ENCODE measurements at regions not wholly inside any gene's neighbourhood (a gene's known extent, or its start where the extent isn't known, plus 50 kb on each side); places are given as distances from the start of the nearest gene placed in this dataset.
"Not testable (repeated sequence)": the region's sequence is repeated elsewhere in the genome, so short reads cannot be mapped to it uniquely, and the experiment has no call there.

DNA sequence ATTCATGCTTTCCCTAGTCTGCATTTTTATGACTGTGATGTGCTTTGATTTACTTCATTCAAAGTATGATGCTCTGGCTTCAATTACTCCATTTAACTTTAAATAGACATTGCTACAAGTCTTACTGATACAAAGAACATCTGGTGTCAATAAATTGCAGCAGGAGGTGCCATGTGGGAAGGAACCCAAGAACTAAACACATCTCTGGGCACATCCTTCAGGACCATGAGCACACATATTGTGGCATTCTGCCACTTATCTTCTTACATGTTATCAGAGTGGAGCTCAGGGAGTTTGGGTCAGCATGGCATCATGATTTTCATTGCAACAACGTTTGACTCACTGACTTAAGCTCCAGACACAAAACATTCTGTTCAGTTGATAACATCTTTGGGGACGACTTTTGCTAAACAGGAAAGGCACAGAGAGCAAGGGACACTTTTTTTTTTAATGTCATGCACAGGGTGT is 227.0 kb downstream of the DKK1 start:
- DNase-seq (ENCODE audit: low read depth): no peak

GRCh38 chr10:52542906-52543305 is 228.8 kb downstream of the DKK1 start:
- DNase-seq (ENCODE audit: low read depth): no peak

- no peak for DNase-seq (ENCODE audit: low read depth)
These were observed 221.5 kb downstream of the MBL2 start for GRCh38 chr10:52551046-52551445.

DNA sequence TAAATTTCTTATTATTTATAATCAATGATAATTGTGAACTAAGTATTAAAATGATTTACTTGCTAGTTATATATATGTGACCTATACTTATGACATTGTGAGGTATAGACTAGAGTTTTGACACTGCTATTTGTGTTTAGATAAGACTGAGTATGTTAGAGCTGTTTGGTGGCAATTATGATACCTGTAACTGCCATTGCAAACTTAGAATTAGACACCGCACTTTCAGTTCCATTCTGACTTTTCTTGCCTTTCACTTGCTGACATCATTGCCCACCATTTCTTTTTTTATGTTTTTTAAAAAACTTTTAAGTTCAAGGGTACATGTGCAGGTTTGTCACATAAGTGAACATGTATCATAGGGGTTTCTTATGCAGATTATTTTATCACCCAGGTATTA is 214.5 kb downstream of the MBL2 start:
- no peak for DNase-seq (ENCODE audit: low read depth)

DNA sequence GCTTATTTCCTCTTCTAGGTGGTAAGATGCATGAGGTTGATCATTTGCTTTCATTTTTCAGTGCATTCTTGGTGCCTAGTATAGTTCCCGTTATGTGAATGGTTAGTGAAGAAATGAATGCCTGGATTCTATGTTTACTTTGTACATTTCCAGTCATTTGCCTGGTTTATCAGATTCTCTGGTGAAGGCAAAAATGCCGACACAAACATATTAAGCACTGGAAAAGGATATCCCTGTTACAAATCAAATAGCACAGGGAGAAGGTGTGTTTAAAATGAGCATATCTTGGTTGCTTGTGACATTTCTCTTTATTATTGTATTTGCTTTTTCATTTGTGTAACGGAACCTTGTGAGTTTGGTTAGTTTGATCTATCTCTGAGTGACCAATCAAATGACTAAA is 211.3 kb downstream of the MBL2 start:
- DNase-seq (ENCODE audit: low read depth): no peak

DNA sequence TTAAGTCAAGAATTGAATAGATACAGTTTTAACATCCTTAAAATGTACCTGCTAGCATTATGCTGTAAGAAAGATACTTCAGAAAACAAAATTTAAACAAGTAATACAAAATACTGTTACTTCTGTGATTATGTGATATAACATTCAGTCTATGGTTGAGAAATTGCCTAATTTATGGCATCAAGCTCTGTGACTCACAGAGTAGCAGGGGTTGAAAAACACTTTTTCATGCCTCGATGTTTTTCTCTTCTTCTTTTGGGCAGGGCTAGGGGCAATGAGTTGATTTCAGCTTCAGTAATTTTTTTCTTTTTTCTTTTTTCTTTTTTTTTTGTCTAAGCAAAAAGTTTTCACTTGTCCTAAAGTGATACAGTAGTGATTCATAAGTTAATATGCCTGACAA is 209.2 kb downstream of the MBL2 start:
- no peak for DNase-seq (ENCODE audit: low read depth)

GRCh38 chr10:52566471-52567246 is 205.9 kb downstream of the MBL2 start:
- DNase-seq (ENCODE audit: low read depth): no peak

GRCh38 chr10:52567247-52567580 is 205.4 kb downstream of the MBL2 start:
- DNase-seq (ENCODE audit: low read depth): no peak

DNA sequence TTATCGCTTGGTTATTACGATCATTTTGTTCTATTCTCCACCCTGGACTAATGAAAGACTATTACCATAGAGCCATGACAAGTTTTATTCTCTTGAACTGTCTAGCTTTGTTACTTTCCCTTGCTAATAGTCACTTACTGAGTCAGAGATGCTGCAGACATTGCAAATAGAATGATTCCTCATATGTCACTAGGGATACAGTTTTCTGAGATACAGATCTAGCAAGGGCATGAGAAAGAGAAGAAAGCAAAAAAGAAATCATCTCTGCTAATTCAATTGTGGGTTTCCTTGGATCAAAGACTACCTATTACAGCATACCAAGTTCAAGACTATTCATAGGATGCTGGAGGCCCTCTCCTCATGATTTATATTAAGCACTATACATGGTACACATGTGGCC is 204.3 kb downstream of the MBL2 start:
- no peak for DNase-seq (ENCODE audit: low read depth)

- no peak for DNase-seq (ENCODE audit: low read depth)
These were observed 202.1 kb downstream of the MBL2 start for GRCh38 chr10:52570490-52570889.

- no peak for DNase-seq (ENCODE audit: low read depth)
These were observed 201.6 kb downstream of the MBL2 start for GRCh38 chr10:52571018-52571417.

DNA sequence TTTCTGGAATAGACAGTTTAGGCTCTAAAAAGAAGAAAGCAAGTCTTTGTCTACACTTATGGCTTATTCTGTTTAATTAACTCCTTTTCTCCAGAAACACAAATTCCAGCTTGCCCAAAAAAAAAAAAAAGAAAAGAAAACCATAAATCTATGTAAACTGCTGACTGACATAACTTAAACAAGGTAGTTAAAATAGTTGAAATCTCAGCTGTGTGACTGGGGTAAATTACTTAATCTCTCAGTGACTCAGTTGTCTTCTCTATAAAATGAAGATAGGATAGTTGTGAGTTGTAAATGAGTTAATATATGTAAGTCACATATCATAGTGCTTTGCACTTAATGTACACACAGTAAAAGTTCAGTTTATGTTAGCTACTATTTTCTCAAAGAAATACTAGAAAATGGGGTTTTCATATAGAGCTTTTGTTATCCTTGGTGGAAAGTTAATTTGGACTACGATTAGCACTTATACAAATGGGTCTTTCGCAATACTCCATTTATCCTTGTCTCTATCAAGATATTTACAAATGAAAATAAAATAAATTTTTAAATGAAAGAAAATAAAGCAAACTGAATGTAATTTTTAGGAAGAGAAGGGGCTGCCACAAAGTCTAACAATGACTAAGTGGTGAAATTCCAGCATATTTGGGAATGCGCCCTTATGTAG is 200.9 kb downstream of the MBL2 start:
- DNase-seq (ENCODE audit: low read depth): no peak

- DNase-seq (ENCODE audit: low read depth): no peak
These were observed 199.2 kb downstream of the MBL2 start for GRCh38 chr10:52573347-52573746.

GRCh38 chr10:52574697-52575096 is 197.9 kb downstream of the MBL2 start:
- DNase-seq (ENCODE audit: low read depth): no peak

GRCh38 chr10:52577047-52577446 is 195.5 kb downstream of the MBL2 start:
- DNase-seq (ENCODE audit: low read depth): no peak

GRCh38 chr10:52578871-52579405 is 193.6 kb downstream of the MBL2 start:
- no peak for DNase-seq (ENCODE audit: low read depth)

DNA sequence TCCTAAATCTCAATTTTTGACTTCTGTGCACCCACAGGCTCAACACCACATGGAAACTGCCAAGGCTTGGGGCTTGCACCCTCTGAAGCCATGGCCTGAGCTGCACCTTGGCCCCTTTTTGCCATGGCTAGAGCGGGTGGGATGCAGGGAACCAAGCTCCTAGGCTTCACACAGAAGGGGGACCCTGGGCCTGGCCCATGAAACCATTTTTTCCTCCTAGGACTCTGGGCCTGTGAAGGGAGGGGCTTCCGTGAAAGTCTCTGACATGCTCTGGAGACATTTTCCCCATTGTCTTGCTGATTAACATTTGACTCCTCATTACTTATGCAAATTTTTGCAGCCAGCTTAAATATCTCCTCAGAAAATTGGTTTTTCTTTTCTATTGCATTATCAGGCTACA is 190.9 kb downstream of the MBL2 start:
- DNase-seq (ENCODE audit: low read depth): not testable (repeated sequence)

- no peak for DNase-seq (ENCODE audit: low read depth)
These were observed 189.2 kb downstream of the MBL2 start for GRCh38 chr10:52583336-52583735.

GRCh38 chr10:52586710-52587109 is 185.9 kb downstream of the MBL2 start:
- no peak for DNase-seq (ENCODE audit: low read depth)

- no peak for DNase-seq (ENCODE audit: low read depth)
These were observed 175.3 kb downstream of the MBL2 start for GRCh38 chr10:52597189-52597863.

DNA sequence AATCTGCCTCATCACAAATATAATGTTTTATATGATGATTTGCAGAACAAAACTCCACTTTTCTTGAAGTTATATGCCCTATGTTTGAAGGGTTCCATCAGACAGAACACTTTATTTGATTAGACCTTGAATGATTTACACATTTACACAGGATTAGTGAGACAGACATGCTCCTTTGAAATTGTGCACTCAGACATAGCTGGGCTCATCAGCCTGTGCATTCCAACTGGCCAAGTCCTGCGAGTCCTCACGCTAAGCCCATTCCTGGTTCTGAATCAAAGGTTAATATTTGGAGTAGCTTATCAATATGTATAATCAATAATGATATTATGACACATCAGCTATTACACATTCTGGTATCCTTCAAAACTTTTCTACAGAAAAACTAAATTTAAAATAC is 173.6 kb downstream of the MBL2 start:
- no peak for DNase-seq (ENCODE audit: low read depth)

DNA sequence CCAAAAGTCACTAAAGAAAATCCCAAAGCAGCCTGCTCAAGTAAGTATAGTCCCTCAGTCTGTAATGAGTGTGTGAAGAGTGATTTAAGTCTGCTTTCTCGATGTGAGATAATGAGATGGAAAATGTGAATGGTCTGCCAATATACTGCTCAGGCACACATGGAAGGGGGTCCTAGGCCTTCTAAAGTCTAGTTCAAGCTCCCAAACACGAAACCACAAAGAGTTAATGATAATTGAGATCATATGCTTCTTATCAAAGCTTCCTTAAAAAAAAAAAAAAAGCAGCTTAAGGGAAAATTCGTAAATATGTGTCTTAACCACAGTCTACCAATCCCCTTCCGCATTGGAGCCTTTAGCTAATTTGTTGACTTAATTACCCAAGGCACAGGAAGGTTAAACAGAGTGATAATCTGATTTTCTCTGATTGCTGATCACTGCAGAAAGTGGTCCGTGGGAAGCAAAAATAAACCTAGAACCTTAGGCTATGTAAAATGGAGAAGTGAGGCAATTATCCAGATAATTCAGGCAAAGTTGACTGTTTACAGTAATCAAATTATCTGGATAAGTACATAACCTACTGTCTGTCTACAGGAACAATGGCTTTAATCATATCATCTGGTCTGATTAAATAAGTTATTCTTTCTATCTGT is 172.9 kb downstream of the MBL2 start:
- DNase-seq (ENCODE audit: low read depth): no peak
